ENCODE measurements at regions not wholly inside any gene's neighbourhood (a gene's known extent, or its start where the extent isn't known, plus 50 kb on each side); places are given as distances from the start of the nearest gene placed in this dataset.

DNA sequence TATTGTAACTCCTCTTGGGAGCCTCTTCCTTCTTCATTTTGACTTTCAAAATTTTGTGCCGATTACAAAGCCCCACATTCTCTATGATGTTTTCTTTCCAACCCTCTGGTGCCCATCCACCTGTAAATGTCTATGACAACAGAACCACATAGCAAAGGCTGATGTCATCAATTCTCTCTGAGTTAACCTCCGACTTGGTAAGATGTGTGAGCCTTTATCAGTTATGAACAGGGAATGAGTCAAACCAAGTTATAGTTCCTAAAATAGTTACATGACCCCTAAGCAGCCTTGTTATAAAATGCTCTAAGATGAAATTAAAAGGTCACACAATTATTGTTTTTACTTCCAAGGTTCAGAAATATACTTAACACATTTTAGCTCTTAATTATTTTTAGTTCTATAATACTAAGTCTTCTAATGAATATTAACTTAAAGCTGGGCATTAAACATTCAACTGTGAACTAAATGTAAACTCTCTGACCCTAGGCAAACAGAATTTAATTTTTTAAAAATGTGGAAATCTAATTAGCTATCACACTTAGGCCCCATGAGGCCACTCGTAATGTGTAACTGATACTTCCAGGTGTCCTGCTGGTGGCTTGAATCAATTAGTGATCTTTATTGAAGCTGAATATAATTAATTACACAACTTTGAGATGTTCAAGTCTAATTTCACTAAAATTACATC lies 102.3 kb upstream of the CYRIA start:
- TF ChIP-seq, protein P1, sequence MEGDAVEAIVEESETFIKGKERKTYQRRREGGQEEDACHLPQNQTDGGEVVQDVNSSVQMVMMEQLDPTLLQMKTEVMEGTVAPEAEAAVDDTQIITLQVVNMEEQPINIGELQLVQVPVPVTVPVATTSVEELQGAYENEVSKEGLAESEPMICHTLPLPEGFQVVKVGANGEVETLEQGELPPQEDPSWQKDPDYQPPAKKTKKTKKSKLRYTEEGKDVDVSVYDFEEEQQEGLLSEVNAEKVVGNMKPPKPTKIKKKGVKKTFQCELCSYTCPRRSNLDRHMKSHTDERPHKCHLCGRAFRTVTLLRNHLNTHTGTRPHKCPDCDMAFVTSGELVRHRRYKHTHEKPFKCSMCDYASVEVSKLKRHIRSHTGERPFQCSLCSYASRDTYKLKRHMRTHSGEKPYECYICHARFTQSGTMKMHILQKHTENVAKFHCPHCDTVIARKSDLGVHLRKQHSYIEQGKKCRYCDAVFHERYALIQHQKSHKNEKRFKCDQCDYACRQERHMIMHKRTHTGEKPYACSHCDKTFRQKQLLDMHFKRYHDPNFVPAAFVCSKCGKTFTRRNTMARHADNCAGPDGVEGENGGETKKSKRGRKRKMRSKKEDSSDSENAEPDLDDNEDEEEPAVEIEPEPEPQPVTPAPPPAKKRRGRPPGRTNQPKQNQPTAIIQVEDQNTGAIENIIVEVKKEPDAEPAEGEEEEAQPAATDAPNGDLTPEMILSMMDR (IDR thresholded peaks at IDR 0.05; ENCODE audit: low read depth, low read length), result no peak
- TF ChIP-seq EZH2phosphoT487 (IDR thresholded peaks at IDR 0.05; ENCODE audit: low read depth), result no peak
